ENCODE measurements at regions not wholly inside any gene's neighbourhood (a gene's known extent, or its start where the extent isn't known, plus 50 kb on each side); places are given as distances from the start of the nearest gene placed in this dataset.

DNA sequence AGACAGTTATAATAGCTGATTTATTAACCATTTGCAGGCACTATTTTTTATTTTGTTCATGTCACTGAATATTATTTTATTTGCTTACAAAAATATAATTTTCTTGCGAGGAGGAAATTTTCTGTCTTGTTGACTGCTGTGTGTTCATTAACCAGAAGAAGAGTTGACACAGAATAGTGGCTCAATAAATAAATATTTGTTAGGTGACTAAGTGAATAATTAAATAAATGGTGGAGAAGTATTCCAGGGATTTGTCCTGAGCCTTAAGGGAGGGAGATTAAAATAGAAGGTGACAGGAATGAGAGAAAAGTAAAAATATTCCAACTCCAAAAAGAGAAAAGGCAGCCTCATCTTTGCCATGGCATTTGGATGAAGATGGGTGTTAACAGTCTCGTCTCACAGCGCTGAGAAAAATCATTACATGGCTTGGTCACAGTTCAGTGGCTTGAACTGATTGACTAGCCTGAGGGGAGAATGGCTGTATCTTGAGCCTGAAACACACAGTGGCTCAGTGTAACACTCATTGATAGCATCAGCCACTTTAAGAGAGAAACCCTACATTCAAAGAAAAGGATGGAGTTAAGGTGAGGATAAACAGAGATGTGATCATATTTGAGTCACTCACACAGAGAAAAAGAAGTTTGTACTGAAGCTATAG lies 449.9 kb upstream of the NAALADL2 start:
- TF ChIP-seq, protein P1, sequence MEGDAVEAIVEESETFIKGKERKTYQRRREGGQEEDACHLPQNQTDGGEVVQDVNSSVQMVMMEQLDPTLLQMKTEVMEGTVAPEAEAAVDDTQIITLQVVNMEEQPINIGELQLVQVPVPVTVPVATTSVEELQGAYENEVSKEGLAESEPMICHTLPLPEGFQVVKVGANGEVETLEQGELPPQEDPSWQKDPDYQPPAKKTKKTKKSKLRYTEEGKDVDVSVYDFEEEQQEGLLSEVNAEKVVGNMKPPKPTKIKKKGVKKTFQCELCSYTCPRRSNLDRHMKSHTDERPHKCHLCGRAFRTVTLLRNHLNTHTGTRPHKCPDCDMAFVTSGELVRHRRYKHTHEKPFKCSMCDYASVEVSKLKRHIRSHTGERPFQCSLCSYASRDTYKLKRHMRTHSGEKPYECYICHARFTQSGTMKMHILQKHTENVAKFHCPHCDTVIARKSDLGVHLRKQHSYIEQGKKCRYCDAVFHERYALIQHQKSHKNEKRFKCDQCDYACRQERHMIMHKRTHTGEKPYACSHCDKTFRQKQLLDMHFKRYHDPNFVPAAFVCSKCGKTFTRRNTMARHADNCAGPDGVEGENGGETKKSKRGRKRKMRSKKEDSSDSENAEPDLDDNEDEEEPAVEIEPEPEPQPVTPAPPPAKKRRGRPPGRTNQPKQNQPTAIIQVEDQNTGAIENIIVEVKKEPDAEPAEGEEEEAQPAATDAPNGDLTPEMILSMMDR (IDR thresholded peaks at IDR 0.05): no peak
- no peak for TF ChIP-seq POLR2A (IDR thresholded peaks at IDR 0.05; ENCODE audit: low read depth)
- no peak for TF ChIP-seq EP300 (IDR thresholded peaks at IDR 0.05)
- TF ChIP-seq POLR2AphosphoS5 (IDR thresholded peaks at IDR 0.05): no peak
